ENCODE measurements at regions not wholly inside any gene's neighbourhood (a gene's known extent, or its start where the extent isn't known, plus 50 kb on each side); places are given as distances from the start of the nearest gene placed in this dataset.

GRCh38 chr1:9471679-9472078 lies 67.6 kb upstream of the SLC25A33 start:
- no peak overlapping the region for H3K4me2 ChIP-seq (ENCODE audit: control insufficient read depth, extremely low read depth, insufficient read depth, low read depth, low read length)
- H3K27ac ChIP-seq (ENCODE audit: control insufficient read depth, insufficient read depth, low read length) = no peak overlapping the region
- DNase-seq (ENCODE audit: low read depth, low spot score) = no peak
- TF ChIP-seq CTCF (optimal IDR thresholded peaks at IDR 0.05 in 1 of 3, IDR thresholded peaks at IDR 0.05 in 1 of 3, conservative IDR thresholded peaks at IDR 0.05 in 1 of 3; ENCODE audit: extremely low read depth in 1 of 3, insufficient read depth in 2 of 3, low read length in 3 of 3) (no peak), EZH2 (IDR thresholded peaks at IDR 0.05; ENCODE audit: low read length) (no peak)
- no peaks in the 10 kb centered on the region for H4K20me1 ChIP-seq (ENCODE audit: control insufficient read depth, extremely low read depth, insufficient read depth, low read length)
- no peaks in the 10 kb centered on the region for H3K79me2 ChIP-seq (ENCODE audit: control insufficient read depth, insufficient read depth, low read length)
- no peak overlapping the region for H3K9ac ChIP-seq (ENCODE audit: control insufficient read depth, extremely low read depth, insufficient read depth, low read length)
- peaks cover 9% of the 10 kb centered on the region for H3K27me3 ChIP-seq (ENCODE audit: control insufficient read depth, extremely low read depth, insufficient read depth, low read length)
- H3K36me3 ChIP-seq (ENCODE audit: control insufficient read depth in 2 of 2, extremely low read depth in 1 of 2, insufficient read depth in 2 of 2, low read length in 2 of 2) = no peaks in the 10 kb centered on the region
- no peak overlapping the region for H3K4me3 ChIP-seq (ENCODE audit: control insufficient read depth in 2 of 3, extremely low read depth in 1 of 3, insufficient read depth in 2 of 3, low read depth in 1 of 3, low read length in 3 of 3)
- H2AFZ ChIP-seq (ENCODE audit: control insufficient read depth, low read length) = no peak overlapping the region
- dilution Hi-C loops (cut with MboI; ENCODE audit: extremely low pct_ligation_motif_present, low sequenced_read_pairs) = no loop called here
- H3K9me1 ChIP-seq (ENCODE audit: control insufficient read depth, extremely low read depth, insufficient read depth, low read length) = no peaks in the 10 kb centered on the region
- no peak for FAIRE-seq
- peaks cover 18% of the 10 kb centered on the region for H3K4me1 ChIP-seq (ENCODE audit: control insufficient read depth, extremely low read depth, insufficient read depth, low read length)
- no peaks in the 10 kb centered on the region for H3K9me3 ChIP-seq (ENCODE audit: control insufficient read depth, low read depth, low read length)

- Histone ChIP-seq H3K27me3 (ENCODE audit: control insufficient read depth, extremely low read depth, insufficient read depth, low read length) (peaks cover 7% of the 10 kb centered on the region), H3K36me3 (ENCODE audit: control insufficient read depth in 2 of 2, extremely low read depth in 1 of 2, insufficient read depth in 2 of 2, low read length in 2 of 2) (no peaks in the 10 kb centered on the region), H3K9me3 (ENCODE audit: control insufficient read depth, low read depth, low read length) (no peaks in the 10 kb centered on the region), H3K9me1 (ENCODE audit: control insufficient read depth, extremely low read depth, insufficient read depth, low read length) (no peaks in the 10 kb centered on the region), H3K9ac (ENCODE audit: control insufficient read depth, extremely low read depth, insufficient read depth, low read length) (no peak overlapping the region), H3K4me3 (ENCODE audit: control insufficient read depth in 2 of 3, extremely low read depth in 1 of 3, insufficient read depth in 2 of 3, low read depth in 1 of 3, low read length in 3 of 3) (no peak overlapping the region), H3K4me2 (ENCODE audit: control insufficient read depth, extremely low read depth, insufficient read depth, low read depth, low read length) (peak overlapping the region; percentile 61), H3K27ac (ENCODE audit: control insufficient read depth, insufficient read depth, low read length) (no peak overlapping the region), H3K79me2 (ENCODE audit: control insufficient read depth, insufficient read depth, low read length) (no peaks in the 10 kb centered on the region), H4K20me1 (ENCODE audit: control insufficient read depth, extremely low read depth, insufficient read depth, low read length) (no peaks in the 10 kb centered on the region), H3K4me1 (ENCODE audit: control insufficient read depth, extremely low read depth, insufficient read depth, low read length) (peaks cover 25% of the 10 kb centered on the region), H2AFZ (ENCODE audit: control insufficient read depth, low read length) (no peak overlapping the region)
- no peak for TF ChIP-seq CTCF (optimal IDR thresholded peaks at IDR 0.05 in 1 of 3, IDR thresholded peaks at IDR 0.05 in 1 of 3, conservative IDR thresholded peaks at IDR 0.05 in 1 of 3; ENCODE audit: extremely low read depth in 1 of 3, insufficient read depth in 2 of 3, low read length in 3 of 3)
- TF ChIP-seq EZH2 (IDR thresholded peaks at IDR 0.05; ENCODE audit: low read length) = no peak
- no peak for FAIRE-seq
- DNase-seq (ENCODE audit: low read depth, low spot score) = no peak
- dilution Hi-C loops (cut with MboI; ENCODE audit: extremely low pct_ligation_motif_present, low sequenced_read_pairs) = no loop called here
These were observed 66.8 kb upstream of the SLC25A33 start for GRCh38 chr1:9472386-9473031.

All from keratinocyte (primary cell).